GM21381 (cell line): ENCODE measurements at regions not wholly inside any gene's neighbourhood (a gene's known extent, or its start where the extent isn't known, plus 50 kb on each side); places are given as distances from the start of the nearest gene placed in this dataset.

Experiments
- ATAC-seq: cut with Tn5 transposase; IDR thresholded peaks from one replicate; pipeline ENCODE4 v1.9.1; 2021; ENCODE audit warnings: mild to moderate bottlenecking, moderate library complexity; ENCODE audit not compliant: unreplicated experiment

- no peak for ATAC-seq
These were observed 160.2 kb downstream of the CYYR1 start for GRCh38 chr21:26412885-26413284.

GRCh38 chr21:26409735-26410134, 163.4 kb downstream of the CYYR1 start:
- ATAC-seq: no peak

GRCh38 chr21:26408511-26408910, 164.6 kb downstream of the CYYR1 start:
- no peak for ATAC-seq

GRCh38 chr21:26406526-26406925, 166.6 kb downstream of the CYYR1 start:
- ATAC-seq: no peak

DNA sequence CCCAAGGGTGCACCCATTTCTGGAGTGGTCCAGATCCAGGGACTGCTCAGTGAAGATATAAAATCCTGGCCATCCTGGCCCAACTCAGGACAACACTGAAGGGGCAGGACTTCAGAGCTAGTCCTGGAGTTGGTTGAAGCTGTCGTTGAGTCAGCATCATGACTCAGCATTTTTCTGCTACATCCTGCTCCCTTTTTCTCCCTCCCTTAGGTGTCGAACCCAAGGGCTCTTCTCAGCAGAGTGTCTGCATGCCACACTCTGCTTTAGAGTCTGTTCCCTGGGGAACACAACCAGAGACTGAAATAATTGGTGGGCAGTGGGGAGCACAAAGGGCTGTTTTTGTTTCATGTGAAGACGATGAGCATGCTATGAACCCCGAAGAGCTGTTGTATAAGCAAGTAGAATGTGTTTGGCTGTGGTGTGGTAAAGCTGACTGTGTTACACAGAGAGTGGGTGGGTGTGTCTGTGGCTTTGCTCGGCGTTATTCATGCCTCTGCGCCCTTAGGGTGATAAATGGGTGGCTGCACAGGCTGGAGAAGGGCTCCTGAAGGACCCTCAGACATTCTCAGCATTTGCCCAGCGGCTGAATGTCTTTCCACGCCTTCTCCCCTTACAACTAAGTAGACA, 167.2 kb downstream of the CYYR1 start:
- no peak for ATAC-seq

DNA sequence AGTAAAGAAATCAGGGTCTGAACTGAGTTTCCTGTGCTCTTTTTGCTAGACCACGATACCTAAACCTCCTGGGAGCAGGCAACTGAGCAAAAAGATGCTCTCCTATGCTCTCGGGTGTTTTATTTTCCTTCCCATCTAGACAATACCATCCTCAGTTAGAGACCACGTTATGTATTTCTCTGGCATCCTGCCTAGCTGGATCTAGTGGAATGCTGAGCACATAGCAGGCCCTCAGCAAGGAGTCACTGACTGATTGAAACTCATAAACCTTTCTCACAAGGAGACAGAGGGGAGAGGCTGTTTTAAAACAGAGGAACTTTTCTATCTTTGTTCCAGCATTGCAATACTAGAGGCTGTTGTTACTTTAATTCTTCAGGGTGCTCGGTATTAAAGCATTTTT, 168.0 kb downstream of the CYYR1 start:
- ATAC-seq: no peak

- ATAC-seq: no peak
These were observed 168.8 kb downstream of the CYYR1 start for GRCh38 chr21:26404288-26404687.

DNA sequence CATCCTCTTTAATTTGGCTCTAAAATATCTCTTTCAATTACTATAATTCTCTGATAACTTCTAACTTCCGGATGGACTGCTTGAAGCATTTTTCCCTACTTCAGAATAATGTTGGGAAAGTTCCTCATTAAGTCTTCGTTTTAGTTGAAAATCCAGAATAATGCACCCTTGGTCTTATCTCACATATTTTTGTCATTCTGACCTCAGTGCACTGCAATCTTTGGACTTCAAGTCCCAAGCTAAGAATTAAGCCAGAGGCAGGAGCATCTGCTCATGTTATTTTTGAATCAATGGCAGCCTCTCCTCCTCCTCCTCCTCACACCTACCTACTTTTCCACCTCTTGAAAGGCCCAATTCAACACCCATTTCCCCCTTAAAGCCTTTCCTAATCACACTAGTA, 169.8 kb downstream of the CYYR1 start:
- no peak for ATAC-seq

GRCh38 chr21:26397545-26397944, 175.5 kb downstream of the CYYR1 start:
- no peak for ATAC-seq

DNA sequence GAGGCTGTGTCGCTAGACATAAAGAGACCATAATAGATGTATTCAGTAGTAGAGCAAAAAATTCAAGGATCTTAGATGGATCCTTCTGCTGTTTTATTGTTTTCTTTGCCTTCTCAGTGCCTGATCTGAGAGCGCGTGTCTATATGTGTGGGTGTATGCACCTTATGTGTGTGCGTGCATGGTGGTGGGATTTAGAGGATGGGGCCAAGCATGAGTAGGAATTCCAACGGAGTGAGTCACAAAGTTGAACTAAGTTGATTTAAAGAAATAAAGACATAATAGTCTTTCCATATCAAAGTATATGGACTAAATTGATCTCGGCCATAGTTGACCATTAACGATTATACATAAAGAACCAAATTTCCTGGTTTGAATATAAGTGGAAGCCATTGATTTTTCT, 178.7 kb downstream of the CYYR1 start:
- ATAC-seq: no peak

DNA sequence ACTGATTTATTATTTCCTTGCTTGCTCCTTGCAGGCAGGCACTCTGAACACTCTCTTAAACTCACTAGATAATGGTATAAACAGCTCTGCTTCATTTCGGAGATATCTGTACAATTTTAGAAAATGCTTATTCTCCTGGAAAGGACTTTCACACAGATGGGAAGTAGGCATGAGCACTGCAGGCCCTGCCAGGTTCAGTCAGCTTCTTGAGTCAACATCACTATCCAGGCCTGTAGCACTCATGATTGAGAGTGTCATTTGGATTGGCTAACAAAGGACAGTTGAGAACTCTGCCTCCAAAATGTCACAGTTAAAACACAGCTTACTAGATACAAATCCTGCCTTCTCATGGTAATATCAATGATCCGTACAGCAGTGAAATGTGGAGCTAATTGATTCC, 181.9 kb downstream of the CYYR1 start:
- no peak for ATAC-seq

- peak; percentile 58 for ATAC-seq
These were observed 183.0 kb downstream of the CYYR1 start for GRCh38 chr21:26389971-26390641.

DNA sequence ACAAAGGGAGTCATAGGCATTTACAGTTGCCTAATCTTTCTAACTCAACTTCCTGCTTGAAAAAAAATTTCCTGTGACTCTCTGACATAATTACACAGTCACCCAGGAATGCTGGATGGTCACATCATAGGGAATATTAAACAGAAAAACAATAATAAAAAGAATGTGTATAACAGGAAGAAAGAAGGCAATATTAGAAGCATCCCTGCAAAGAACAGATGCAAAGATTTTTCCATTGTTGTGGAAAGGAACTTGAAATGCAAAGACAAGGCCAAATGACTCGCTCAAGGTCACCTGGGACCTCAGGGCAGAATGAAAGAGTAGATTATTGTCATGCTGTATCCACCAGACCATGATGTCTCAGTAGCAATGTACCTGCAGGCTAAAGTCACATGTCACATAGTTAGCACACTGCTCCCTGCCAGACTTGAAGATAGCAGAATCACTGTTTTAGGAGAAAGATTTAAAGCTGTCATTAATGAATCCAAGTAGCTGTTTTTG, 184.3 kb downstream of the CYYR1 start:
- ATAC-seq: no peak

DNA sequence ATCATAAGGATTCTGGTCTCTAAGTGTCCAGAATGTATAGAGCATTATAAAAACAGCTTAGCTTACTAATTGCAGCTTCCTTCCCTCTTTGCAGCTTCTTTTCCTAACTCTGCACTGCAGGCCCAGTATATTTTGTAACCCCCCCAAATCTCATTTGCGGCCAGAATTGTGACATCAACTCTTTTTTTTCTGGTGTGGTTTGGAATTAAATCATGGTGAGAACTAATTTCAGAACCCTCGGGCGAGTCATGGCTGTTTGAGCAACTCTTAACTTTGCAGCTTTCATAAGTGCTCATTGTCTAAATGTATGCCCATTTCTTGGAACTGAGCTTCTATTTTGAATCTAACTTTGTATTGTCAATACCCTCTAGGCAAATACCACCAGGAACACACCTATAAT, 187.4 kb downstream of the CYYR1 start:
- no peak for ATAC-seq

GRCh38 chr21:26379561-26379960, 193.5 kb downstream of the CYYR1 start:
- ATAC-seq: no peak

GRCh38 chr21:26377111-26377694, 195.9 kb downstream of the CYYR1 start:
- ATAC-seq: no peak

DNA sequence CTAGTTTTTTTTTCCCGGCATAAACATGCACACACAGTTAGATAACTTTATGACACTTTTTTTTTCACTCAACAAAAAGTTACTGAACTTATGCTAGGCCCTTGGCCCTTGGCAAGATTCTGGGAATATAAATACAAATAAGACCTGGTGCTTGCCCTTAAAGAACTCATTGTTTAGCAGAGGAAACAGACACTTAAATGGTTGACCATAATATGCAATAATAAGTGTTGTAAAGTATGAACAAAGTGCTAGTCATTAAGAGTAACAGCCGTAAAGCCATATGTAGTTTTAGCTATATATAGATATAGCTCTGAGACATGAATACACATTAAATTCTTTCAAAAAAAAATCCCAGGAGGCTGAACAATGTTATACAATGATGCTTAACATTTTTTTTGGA, 198.3 kb downstream of the CYYR1 start:
- no peak for ATAC-seq

DNA sequence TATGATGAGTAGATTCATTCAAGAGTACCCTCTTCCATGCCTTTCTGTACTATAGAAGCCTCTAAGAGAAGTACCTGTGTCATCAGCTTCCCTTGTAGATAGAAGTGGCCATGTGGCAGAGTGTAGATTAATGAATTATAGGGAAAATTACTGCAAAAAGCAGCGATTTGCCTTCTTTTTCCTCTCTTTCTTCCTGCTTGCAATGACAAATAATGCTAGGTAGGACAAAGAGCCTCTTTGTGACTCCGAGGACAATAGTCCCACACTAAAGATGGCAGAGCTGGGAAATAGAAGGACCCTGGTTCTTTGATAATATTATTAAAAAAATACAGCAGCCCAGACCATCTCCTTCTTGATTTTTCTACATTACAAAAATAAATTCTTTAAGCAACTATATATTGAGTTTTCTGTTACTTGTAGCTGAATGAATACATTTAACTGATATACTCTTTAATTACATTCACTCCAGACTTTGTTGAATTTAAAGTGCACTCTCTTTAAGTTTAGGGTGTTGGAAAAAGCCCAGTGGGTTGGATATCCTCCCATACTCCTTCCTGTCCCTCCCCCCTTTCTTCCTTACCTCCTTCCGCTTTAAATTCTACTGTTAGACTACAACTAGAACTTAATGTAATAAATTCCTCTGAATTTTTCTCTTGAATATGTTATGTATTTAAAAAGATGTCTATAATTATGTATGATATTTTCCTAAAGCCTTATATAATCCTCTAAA, 198.2 kb upstream of the APP start:
- ATAC-seq: no peak

DNA sequence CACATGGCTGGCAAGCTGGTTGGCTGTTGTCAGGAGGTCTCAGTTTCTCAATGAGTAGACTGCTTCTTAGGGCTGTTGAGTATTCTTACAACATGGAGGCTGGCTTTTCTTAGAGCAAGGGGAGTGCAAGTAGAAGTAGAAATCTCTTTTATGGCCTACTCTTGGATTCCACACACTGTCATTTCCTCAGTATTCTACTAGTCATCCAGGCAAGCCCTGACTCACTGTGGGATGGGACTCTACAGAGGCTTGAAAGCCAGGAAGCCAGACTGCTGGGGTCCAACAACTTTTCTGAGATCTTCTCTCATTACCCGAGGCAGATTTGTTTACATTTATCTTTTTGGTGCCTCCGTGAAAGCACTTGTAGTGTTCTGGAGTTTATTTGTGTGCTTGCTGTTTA, 196.2 kb upstream of the APP start:
- ATAC-seq: no peak

- no peak for ATAC-seq
These were observed 195.3 kb upstream of the APP start for GRCh38 chr21:26365849-26366248.

GRCh38 chr21:26351661-26352060, 181.1 kb upstream of the APP start:
- ATAC-seq: no peak

GRCh38 chr21:26332867-26333266, 162.3 kb upstream of the APP start:
- ATAC-seq: no peak
